Panc1 (cell line): ENCODE measurements at regions not wholly inside any gene's neighbourhood (a gene's known extent, or its start where the extent isn't known, plus 50 kb on each side); places are given as distances from the start of the nearest gene placed in this dataset.

Experiments
- CTCF ChIP-seq: fragments of 450-650 bp; IDR thresholded peaks from 2 replicates; pipeline ENCODE4 v1.5.1; 2017; ENCODE audit warnings: mild to moderate bottlenecking
- REST ChIP-seq, 2 experiments: IDR thresholded peaks; 2 replicates each; pipeline ENCODE4 v1.6.1; 2011 to 2012; ENCODE audit warnings: low read depth in 2 of 2, control low read depth in 1 of 2, low read length in 1 of 2, mild to moderate bottlenecking in 1 of 2, moderate library complexity in 1 of 2; ENCODE audit not compliant: insufficient read depth in 1 of 2

- TF ChIP-seq CTCF: no peak
- TF ChIP-seq REST (IDR thresholded peaks at IDR 0.05; ENCODE audit: insufficient read depth in 1 of 2, low read depth in 2 of 2, low read length in 1 of 2): no peak
Observed at GRCh38 chr5:116908537-116908936, 333.9 kb upstream of the SEMA6A start.
